GM18520 (cell line): ENCODE measurements at regions not wholly inside any gene's neighbourhood (a gene's known extent, or its start where the extent isn't known, plus 50 kb on each side); places are given as distances from the start of the nearest gene placed in this dataset.
"Not testable (repeated sequence)": the region's sequence is repeated elsewhere in the genome, so short reads cannot be mapped to it uniquely, and the experiment has no call there.

Source experiments
- ATAC-seq: cut with Tn5 transposase; IDR thresholded peaks from one replicate; pipeline ENCODE4 v1.9.1; 2021; ENCODE audit not compliant: unreplicated experiment

GRCh38 chr2:15681089-15681885 is 89.6 kb downstream of the DDX1 start:
- ATAC-seq: no peak

GRCh38 chr2:15682354-15682753 is 90.7 kb downstream of the DDX1 start:
- ATAC-seq: no peak

GRCh38 chr2:15684161-15685039 is 92.7 kb downstream of the DDX1 start:
- ATAC-seq: no peak

GRCh38 chr2:15685143-15685542 is 93.5 kb downstream of the DDX1 start:
- no peak for ATAC-seq

- ATAC-seq: no peak
Observed at GRCh38 chr2:15686643-15687042, 95.0 kb downstream of the DDX1 start.

GRCh38 chr2:15687243-15687642 is 95.6 kb downstream of the DDX1 start:
- ATAC-seq: no peak

GRCh38 chr2:15687720-15688119 is 96.1 kb downstream of the DDX1 start:
- ATAC-seq: no peak

- ATAC-seq: no peak
Observed at GRCh38 chr2:15688924-15689568, 97.4 kb downstream of the DDX1 start.

- ATAC-seq: no peak
Observed at GRCh38 chr2:15689654-15690053, 98.0 kb downstream of the DDX1 start.

- ATAC-seq: no peak
Observed at GRCh38 chr2:15691586-15692310, 100.1 kb downstream of the DDX1 start.

- ATAC-seq: no peak
Observed at GRCh38 chr2:15692551-15693377, 101.1 kb downstream of the DDX1 start.

- ATAC-seq: no peak
Observed at GRCh38 chr2:15693382-15693781, 101.7 kb downstream of the DDX1 start.

GRCh38 chr2:15693926-15694588 is 102.4 kb downstream of the DDX1 start:
- ATAC-seq: no peak

- no peak for ATAC-seq
Observed at GRCh38 chr2:15694589-15694986, 102.9 kb downstream of the DDX1 start.

- no peak for ATAC-seq
Observed at GRCh38 chr2:15695582-15696330, 104.1 kb downstream of the DDX1 start.

- ATAC-seq: not testable (repeated sequence)
Observed at GRCh38 chr2:15696606-15697170, 105.0 kb downstream of the DDX1 start.

- ATAC-seq: no peak
Observed at GRCh38 chr2:15700131-15700530, 108.5 kb downstream of the DDX1 start.

GRCh38 chr2:15700599-15701340 is 109.1 kb downstream of the DDX1 start:
- no peak for ATAC-seq
